MM.1S (cell line): ENCODE measurements at regions not wholly inside any gene's neighbourhood (a gene's known extent, or its start where the extent isn't known, plus 50 kb on each side); places are given as distances from the start of the nearest gene placed in this dataset.

Experiments
- EZH2 ChIP-seq: fragments of 300-600 bp; sonication (generic); optimal IDR thresholded peaks from 2 replicates; pipeline ENCODE3; 2017; ENCODE audit warnings: low read depth, mild to moderate bottlenecking, antibody characterized with exemption, low read length, mixed read lengths
- EZH2phosphoT487 ChIP-seq: fragments of 300-600 bp; sonication (generic); IDR thresholded peaks from 2 replicates; pipeline ENCODE4 v1.6.1; 2018; ENCODE audit warnings: antibody characterized with exemption, low read length
- TF ChIP-seq, protein P1 (sequence below): fragments of 300-600 bp; sonication (generic); IDR thresholded peaks from 2 replicates; pipeline ENCODE4 v1.5.1; 2016; ENCODE audit warnings: antibody characterized with exemption, low read length, mixed read lengths

DNA sequence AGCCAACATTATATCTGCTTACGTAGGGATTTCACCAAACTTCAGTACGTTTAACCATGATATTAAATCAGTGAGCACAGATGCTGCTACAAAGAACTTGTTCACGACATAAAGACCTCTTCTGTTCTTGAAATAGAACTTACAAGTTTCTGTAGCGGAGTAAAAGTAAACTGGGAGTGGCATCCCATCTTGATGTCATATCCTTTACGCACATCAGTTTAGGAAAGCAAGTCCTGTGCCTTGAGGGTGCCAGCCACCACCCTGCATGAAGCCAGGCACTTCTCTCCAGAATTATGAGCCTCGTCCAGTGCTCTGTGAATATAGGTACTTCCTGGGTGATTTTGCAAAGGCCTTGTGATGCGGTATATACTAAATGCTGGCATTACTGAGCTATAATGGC, 122.6 kb downstream of the BTBD3 start:
- TF ChIP-seq, protein P1, sequence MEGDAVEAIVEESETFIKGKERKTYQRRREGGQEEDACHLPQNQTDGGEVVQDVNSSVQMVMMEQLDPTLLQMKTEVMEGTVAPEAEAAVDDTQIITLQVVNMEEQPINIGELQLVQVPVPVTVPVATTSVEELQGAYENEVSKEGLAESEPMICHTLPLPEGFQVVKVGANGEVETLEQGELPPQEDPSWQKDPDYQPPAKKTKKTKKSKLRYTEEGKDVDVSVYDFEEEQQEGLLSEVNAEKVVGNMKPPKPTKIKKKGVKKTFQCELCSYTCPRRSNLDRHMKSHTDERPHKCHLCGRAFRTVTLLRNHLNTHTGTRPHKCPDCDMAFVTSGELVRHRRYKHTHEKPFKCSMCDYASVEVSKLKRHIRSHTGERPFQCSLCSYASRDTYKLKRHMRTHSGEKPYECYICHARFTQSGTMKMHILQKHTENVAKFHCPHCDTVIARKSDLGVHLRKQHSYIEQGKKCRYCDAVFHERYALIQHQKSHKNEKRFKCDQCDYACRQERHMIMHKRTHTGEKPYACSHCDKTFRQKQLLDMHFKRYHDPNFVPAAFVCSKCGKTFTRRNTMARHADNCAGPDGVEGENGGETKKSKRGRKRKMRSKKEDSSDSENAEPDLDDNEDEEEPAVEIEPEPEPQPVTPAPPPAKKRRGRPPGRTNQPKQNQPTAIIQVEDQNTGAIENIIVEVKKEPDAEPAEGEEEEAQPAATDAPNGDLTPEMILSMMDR = no peak
- TF ChIP-seq EZH2 (no peak), EZH2phosphoT487 (no peak)
